ENCODE measurements at regions not wholly inside any gene's neighbourhood (a gene's known extent, or its start where the extent isn't known, plus 50 kb on each side); places are given as distances from the start of the nearest gene placed in this dataset.

- Histone ChIP-seq H3K4me1 (ENCODE audit: control insufficient read depth in 1 of 2, insufficient read depth in 2 of 2, low read depth in 1 of 2, low read length in 1 of 2) (no peaks in the 10 kb centered on the region), H4K20me1 (ENCODE audit: insufficient read depth) (no peaks in the 10 kb centered on the region), H3K4me2 (no peak overlapping the region), H3K79me2 (ENCODE audit: insufficient read depth) (no peaks in the 10 kb centered on the region), H3F3A (replicated peaks; ENCODE audit: insufficient read depth) (no peaks in the 10 kb centered on the region), H2AFZ (ENCODE audit: low read depth) (no peak overlapping the region), H3K9me2 (no peaks in the 10 kb centered on the region), H3K9ac (no peak overlapping the region), H3K9me3 (no peaks in the 10 kb centered on the region), H3K4me3 (ENCODE audit: low read depth in 2 of 2, low read length in 1 of 2) (no peak overlapping the region), H3K27ac (ENCODE audit: low read depth in 2 of 2, low read length in 1 of 2) (no peak overlapping the region), H3K27me3 (ENCODE audit: insufficient read depth) (no peaks in the 10 kb centered on the region), H3K36me3 (replicated peaks in 1 of 2; ENCODE audit: control insufficient read depth in 1 of 2, insufficient read depth in 2 of 2, low read length in 1 of 2) (no peaks in the 10 kb centered on the region)
- TF ChIP-seq EZH2phosphoT487 (IDR thresholded peaks at IDR 0.05; ENCODE audit: borderline replicate concordance, low read depth) (no peak), ZBTB33 (IDR thresholded peaks at IDR 0.05; ENCODE audit: borderline replicate concordance, low read depth) (no peak), CTCF (IDR thresholded peaks at IDR 0.05) (peak; percentile 37), MXI1 (IDR thresholded peaks at IDR 0.05; ENCODE audit: low read depth, low read length) (no peak)
- no peak for DNase-seq
- ChIA-PET CTCF (no interaction called here), POLR2A (no interaction called here)
- WGBS (ENCODE audit: low lambda C conversion rate): 82% methylated on average over 6 of the region's 6 CpGs
Measured at GRCh38 chr13:68261105-68261504, 1031.0 kb upstream of the PCDH9 start.

- DNase-seq: no peak
- Histone ChIP-seq H3K9ac (no peak overlapping the region), H3K9me2 (no peaks in the 10 kb centered on the region), H3K36me3 (replicated peaks in 1 of 2; ENCODE audit: control insufficient read depth in 1 of 2, insufficient read depth in 2 of 2, low read length in 1 of 2) (no peaks in the 10 kb centered on the region), H2AFZ (ENCODE audit: low read depth) (no peak overlapping the region), H4K20me1 (ENCODE audit: insufficient read depth) (no peaks in the 10 kb centered on the region), H3K27ac (ENCODE audit: low read depth in 2 of 2, low read length in 1 of 2) (no peak overlapping the region), H3F3A (replicated peaks; ENCODE audit: insufficient read depth) (no peaks in the 10 kb centered on the region), H3K9me3 (no peaks in the 10 kb centered on the region), H3K27me3 (ENCODE audit: insufficient read depth) (no peaks in the 10 kb centered on the region), H3K4me2 (no peak overlapping the region), H3K79me2 (ENCODE audit: insufficient read depth) (no peaks in the 10 kb centered on the region), H3K4me1 (ENCODE audit: control insufficient read depth in 1 of 2, insufficient read depth in 2 of 2, low read depth in 1 of 2, low read length in 1 of 2) (no peaks in the 10 kb centered on the region), H3K4me3 (ENCODE audit: low read depth in 2 of 2, low read length in 1 of 2) (no peak overlapping the region)
- POLR2A ChIA-PET: no interaction called here
- CTCF ChIA-PET: interaction anchor here (0.6 kb wide), 1 partner anchor 280 kb away, joined by 3 read pairs; no protein-coding TSS in a partner anchor
- no peak for TF ChIP-seq USF1 (IDR thresholded peaks at IDR 0.05; ENCODE audit: borderline replicate concordance, low read depth)
- 87% methylated on average over 13 of the region's 15 CpGs for WGBS (ENCODE audit: low lambda C conversion rate)
Measured at GRCh38 chr13:68257111-68257842, 1027.1 kb upstream of the PCDH9 start.

All from SK-N-SH (cell line).